ENCODE measurements at regions not wholly inside any gene's neighbourhood (a gene's known extent, or its start where the extent isn't known, plus 50 kb on each side); places are given as distances from the start of the nearest gene placed in this dataset.

DNA sequence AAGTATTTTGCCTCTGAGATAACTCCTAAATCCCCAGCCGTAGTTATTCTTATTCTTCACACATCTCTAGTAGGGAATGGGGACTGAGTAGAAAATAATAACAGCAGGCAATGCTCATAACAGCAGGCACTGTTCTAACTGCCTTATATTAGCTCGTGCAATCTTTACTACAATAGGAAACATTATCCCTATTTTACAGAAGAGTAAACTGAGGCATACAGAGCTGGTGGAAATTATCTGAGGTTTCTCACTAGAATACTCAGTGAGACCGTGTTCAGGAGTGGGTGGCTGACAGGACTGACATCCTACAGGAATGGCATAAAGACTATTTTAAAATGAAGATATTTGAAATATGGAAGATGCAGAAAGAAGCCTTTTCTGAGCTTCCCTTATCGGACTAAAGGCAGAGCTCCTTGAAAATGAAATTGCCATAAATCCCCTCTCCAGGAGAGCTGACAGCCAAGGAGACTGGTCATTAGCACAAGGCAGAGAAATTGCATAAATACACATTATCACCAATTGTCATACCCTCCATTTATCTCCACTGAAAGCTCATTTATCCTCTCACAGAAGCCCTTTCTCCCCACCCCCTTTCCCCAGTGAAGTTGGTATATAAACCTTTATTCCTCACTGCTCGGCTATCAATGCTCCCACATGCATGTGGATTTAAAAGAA, 93.9 kb downstream of the RASSF10 start:
- Histone ChIP-seq H3K4me3 (no peak overlapping the region), H3K27me3 (ENCODE audit: insufficient read depth in 3 of 3, low read length in 2 of 3) (no peaks in the 10 kb centered on the region), H3K36me3 (ENCODE audit: insufficient read depth in 1 of 2, low read depth in 1 of 2) (no peaks in the 10 kb centered on the region), H3K9me3 (no peaks in the 10 kb centered on the region), H3K27ac (no peak overlapping the region), H3K4me1 (no peaks in the 10 kb centered on the region)
- WGBS, 3 donors, result 78 to 88% (median 82%) methylated on average over 5 of the region's 5 CpGs
- intact Hi-C loops (cut with DNase I), result loop anchor here in 1 of 2 donors (10.0 kb wide), 1 partner anchor 48 kb away; no protein-coding TSS in a partner anchor
- no peak for ATAC-seq
- TF ChIP-seq, protein P1, sequence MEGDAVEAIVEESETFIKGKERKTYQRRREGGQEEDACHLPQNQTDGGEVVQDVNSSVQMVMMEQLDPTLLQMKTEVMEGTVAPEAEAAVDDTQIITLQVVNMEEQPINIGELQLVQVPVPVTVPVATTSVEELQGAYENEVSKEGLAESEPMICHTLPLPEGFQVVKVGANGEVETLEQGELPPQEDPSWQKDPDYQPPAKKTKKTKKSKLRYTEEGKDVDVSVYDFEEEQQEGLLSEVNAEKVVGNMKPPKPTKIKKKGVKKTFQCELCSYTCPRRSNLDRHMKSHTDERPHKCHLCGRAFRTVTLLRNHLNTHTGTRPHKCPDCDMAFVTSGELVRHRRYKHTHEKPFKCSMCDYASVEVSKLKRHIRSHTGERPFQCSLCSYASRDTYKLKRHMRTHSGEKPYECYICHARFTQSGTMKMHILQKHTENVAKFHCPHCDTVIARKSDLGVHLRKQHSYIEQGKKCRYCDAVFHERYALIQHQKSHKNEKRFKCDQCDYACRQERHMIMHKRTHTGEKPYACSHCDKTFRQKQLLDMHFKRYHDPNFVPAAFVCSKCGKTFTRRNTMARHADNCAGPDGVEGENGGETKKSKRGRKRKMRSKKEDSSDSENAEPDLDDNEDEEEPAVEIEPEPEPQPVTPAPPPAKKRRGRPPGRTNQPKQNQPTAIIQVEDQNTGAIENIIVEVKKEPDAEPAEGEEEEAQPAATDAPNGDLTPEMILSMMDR (IDR thresholded peaks at IDR 0.05), result no peak
- DNase-seq, result no peak

- 40 to 71% (median 58%) methylated on average over 2 of the region's 2 CpGs for WGBS, 3 donors
- intact Hi-C loops (cut with DNase I), result loop anchor here in 1 of 2 donors (10.0 kb wide), 1 partner anchor 49 kb away; no protein-coding TSS in a partner anchor
- Histone ChIP-seq H3K9me3 (no peaks in the 10 kb centered on the region), H3K36me3 (ENCODE audit: insufficient read depth in 1 of 2, low read depth in 1 of 2) (no peaks in the 10 kb centered on the region), H3K27ac (no peak overlapping the region), H3K4me1 (no peaks in the 10 kb centered on the region), H3K4me3 (no peak overlapping the region), H3K27me3 (ENCODE audit: insufficient read depth in 3 of 3, low read length in 2 of 3) (no peaks in the 10 kb centered on the region)
- TF ChIP-seq, protein P1 (IDR thresholded peaks at IDR 0.05), result no peak
- no peak for DNase-seq
- no peak for ATAC-seq
These were observed 94.9 kb downstream of the RASSF10 start for GRCh38 chr11:13103962-13104554.

DNA sequence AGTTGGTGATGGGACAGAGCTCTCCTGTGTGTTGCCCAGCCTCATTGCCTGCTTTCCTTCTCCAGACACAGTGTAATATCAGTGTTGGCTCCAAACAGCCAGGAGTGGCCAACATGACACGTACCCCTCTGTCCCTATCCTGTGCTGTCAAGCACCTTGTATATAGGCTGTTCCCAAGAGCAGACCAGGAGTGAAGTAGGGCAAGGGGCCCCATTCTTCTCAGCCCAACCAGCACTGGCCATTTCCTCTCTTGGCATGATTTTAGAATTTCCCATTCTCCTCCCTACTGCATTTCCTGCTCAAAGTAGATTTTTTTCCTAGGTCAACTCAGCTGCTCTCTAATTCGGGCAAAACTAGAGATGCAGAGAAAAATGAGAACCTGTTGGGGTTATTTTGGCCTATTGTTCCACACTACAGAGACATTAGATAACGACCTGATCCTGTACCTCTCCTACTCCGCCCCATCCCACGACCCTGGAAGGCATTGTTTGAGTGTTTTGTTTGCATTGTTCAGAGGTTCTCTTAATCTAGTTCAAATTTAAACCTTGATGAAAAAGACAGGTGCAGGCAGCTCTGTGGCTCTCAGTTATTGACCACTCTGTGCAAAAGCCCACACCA, 95.6 kb downstream of the RASSF10 start:
- DNase-seq (no peak), ATAC-seq (no peak)
- no peaks in the 10 kb centered on the region for H3K9me3 ChIP-seq
- TF ChIP-seq, protein P1 (IDR thresholded peaks at IDR 0.05), result no peak
- intact Hi-C loops (cut with DNase I), result loop anchor here in 1 of 2 donors (10.0 kb wide), 1 partner anchor 50 kb away; no protein-coding TSS in a partner anchor
- 36 to 49% (median 43%) methylated on average over 5 of the region's 5 CpGs for WGBS, 3 donors
- H3K4me3 ChIP-seq, result no peak overlapping the region
- H3K27ac ChIP-seq, result no peak overlapping the region
- H3K27me3 ChIP-seq (ENCODE audit: insufficient read depth in 3 of 3, low read length in 2 of 3), result no peaks in the 10 kb centered on the region
- H3K4me1 ChIP-seq, result no peaks in the 10 kb centered on the region
- H3K36me3 ChIP-seq (ENCODE audit: insufficient read depth in 1 of 2, low read depth in 1 of 2), result no peaks in the 10 kb centered on the region

DNA sequence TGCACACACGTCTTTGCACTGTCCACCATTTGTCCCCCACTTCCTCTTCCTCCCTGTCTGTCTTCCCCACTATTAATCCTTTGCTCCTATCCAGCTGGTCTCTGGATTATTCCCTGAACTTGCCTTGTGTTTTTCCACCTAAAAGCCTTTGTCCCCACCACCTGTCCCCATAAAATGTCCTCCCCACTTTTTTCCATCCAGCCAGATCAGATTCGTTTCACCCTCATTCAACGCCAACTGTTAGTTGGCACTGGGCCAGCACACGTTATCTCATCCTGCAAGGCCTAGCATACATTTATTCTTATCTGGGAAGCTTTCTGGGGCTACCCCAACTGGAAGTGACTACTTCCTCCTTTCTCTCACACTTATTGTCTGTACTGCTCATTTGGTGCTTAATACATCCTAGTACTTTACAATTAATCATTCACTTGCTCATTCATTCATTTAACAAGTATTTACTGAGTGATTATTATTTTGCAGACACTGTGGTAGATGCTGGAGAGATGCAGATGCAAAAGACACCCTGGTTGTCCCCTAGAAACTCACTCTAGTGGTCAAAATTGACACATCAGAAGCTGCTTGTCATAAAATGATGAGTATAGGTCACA, 96.2 kb downstream of the RASSF10 start:
- intact Hi-C loops (cut with DNase I), result loop anchor here in 1 of 2 donors (10.0 kb wide), 1 partner anchor 51 kb away; no protein-coding TSS in a partner anchor
- ATAC-seq, result no peak

More for the DNA sequence above, 96.2 kb downstream of the RASSF10 start:
- H3K4me1 ChIP-seq, result no peaks in the 10 kb centered on the region
- H3K27ac ChIP-seq, result no peak overlapping the region
- no peaks in the 10 kb centered on the region for H3K27me3 ChIP-seq (ENCODE audit: insufficient read depth in 3 of 3, low read length in 2 of 3)
- H3K9me3 ChIP-seq, result no peaks in the 10 kb centered on the region
- TF ChIP-seq, protein P1 (IDR thresholded peaks at IDR 0.05), result no peak
- no peak overlapping the region for H3K4me3 ChIP-seq
- peak; percentile 21 to 55 for DNase-seq
- H3K36me3 ChIP-seq (ENCODE audit: insufficient read depth in 1 of 2, low read depth in 1 of 2), result no peaks in the 10 kb centered on the region
- WGBS, 3 donors, result 14 to 18% (median 14%) methylated on average over 4 of the region's 4 CpGs

All from psoas muscle (tissue), 7 donors.